Natural killer cell (primary cell): ENCODE measurements at regions not wholly inside any gene's neighbourhood (a gene's known extent, or its start where the extent isn't known, plus 50 kb on each side); places are given as distances from the start of the nearest gene placed in this dataset.

ENCODE experiments used
- ATAC-seq, 3 donors: fragments of 150-1000 bp in 2 of 3; fragments of 200-7000 bp in 1 of 3; cut with Tn5 transposase; 1 replicate in 1 of 3; 2 replicates in 2 of 3; pipeline ENCODE4 v1.10.0; 2021; ENCODE audit warnings: mild to moderate bottlenecking in 2 of 3, moderate library complexity in 2 of 3
- DNase-seq, 2 donors: peaks; one replicate each; pipeline versions ENCODE4 v3.0.0 to v3.0.0-alpha.2; 2013 to 2021; ENCODE audit warnings: mixed read lengths in 1 of 2
- H3K27ac ChIP-seq: one replicate; pipeline ENCODE4 v1.5.1; 2013; ENCODE audit warnings: mild to moderate bottlenecking, low read length
- H3K27me3 ChIP-seq: one replicate; pipeline ENCODE4 v1.6.1; 2013; ENCODE audit warnings: low read length; ENCODE audit not compliant: control insufficient read depth, insufficient read depth
- H3K36me3 ChIP-seq: one replicate; pipeline ENCODE4 v1.6.1; 2013; ENCODE audit warnings: low read length; ENCODE audit not compliant: control insufficient read depth, insufficient read depth
- H3K4me1 ChIP-seq: one replicate; pipeline ENCODE4 v1.6.1; 2013; ENCODE audit warnings: low read length; ENCODE audit not compliant: control insufficient read depth, insufficient read depth
- H3K4me3 ChIP-seq: one replicate; pipeline ENCODE4 v1.5.1; 2013; ENCODE audit warnings: low read length
- H3K9me3 ChIP-seq: one replicate; pipeline ENCODE4 v1.6.1; 2013; ENCODE audit warnings: low read length; ENCODE audit not compliant: control insufficient read depth, insufficient read depth
- H3K27ac Mint-ChIP-seq, 2 donors: one replicate each; pipeline ENCODE4 v1.8.0; 2022; ENCODE audit warnings: mild to moderate bottlenecking in 2 of 2, mixed read lengths in 2 of 2, moderate library complexity in 1 of 2
- H3K27me3 Mint-ChIP-seq, 2 donors: one replicate each; pipeline ENCODE4 v1.8.0; 2022; ENCODE audit warnings: low read depth in 2 of 2, mixed read lengths in 2 of 2
- H3K36me3 Mint-ChIP-seq: one replicate; pipeline ENCODE4 v1.8.0; 2022; ENCODE audit warnings: mixed read lengths
- H3K4me1 Mint-ChIP-seq, 2 donors: one replicate each; pipeline ENCODE4 v1.8.0; 2022; ENCODE audit warnings: mixed read lengths in 2 of 2
- H3K4me3 Mint-ChIP-seq: one replicate; pipeline ENCODE4 v1.8.0; 2022; ENCODE audit warnings: mild to moderate bottlenecking, moderate library complexity, mixed read lengths
- H3K9me3 Mint-ChIP-seq, 2 donors: one replicate each; pipeline ENCODE4 v1.8.0; 2022; ENCODE audit warnings: mixed read lengths in 2 of 2
- CTCF ChIP-seq: fragments of 200-600 bp; IDR thresholded peaks from one replicate; pipeline ENCODE4 v1.8.0; 2022; ENCODE audit warnings: antibody characterized with exemption
- WGBS: methylation state at CpG from one replicate; pipeline ENCODE4 v1.1.7; 2013; ENCODE audit warnings: missing lambda C conversion rate; ENCODE audit not compliant: insufficient coverage; 5-methylcytosine and 5-hydroxymethylcytosine counted together
- intact Hi-C: fragments of 100-400 bp; cut with micrococcal nuclease; formaldehyde crosslinking; loops from one replicate; pipeline ENCODE4 v1.14.2; 2022

DNA sequence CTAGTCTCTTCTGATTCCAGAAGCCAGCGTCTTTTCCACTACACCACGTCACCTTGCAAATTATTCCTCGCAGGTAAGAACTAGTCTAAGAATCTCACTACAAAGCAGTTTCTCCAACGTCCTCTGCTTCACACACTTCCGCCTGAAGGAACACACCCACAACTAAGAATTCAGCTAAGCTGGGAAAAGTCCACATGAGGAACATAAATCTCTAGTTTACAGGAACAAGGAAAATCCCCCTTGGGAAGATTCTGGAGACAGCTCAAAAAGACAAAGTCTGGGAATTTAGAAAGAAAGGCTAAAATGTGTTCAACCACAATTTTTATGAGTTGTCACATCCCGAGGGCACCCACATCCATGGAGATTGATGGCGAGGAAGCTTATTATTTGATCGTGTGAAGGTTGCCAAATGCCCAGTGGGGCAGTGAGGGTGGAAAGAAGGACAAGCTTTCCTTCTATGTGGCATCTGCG lies 780.2 kb upstream of the TBX3 start:
- Histone ChIP-seq H3K27me3 (no peaks in the 10 kb centered on the region), H3K4me1 (no peaks in the 10 kb centered on the region), H3K27ac (no peak overlapping the region), H3K9me3 (no peaks in the 10 kb centered on the region), H3K4me3 (no peak overlapping the region), H3K36me3 (no peaks in the 10 kb centered on the region)
- TF ChIP-seq CTCF, result no peak
- no peak overlapping the region for H3K27ac Mint-ChIP-seq
- no peaks in the 10 kb centered on the region for H3K27me3 Mint-ChIP-seq
- intact Hi-C loops, result no loop called here
- WGBS, result 67% methylated on average over 8 of the region's 9 CpGs
- H3K4me3 Mint-ChIP-seq, result no peak overlapping the region
- DNase-seq, result no peak
- peaks cover 2 to 5% of the 10 kb centered on the region in 2 donors for H3K9me3 Mint-ChIP-seq
- H3K36me3 Mint-ChIP-seq, result no peaks in the 10 kb centered on the region
- H3K4me1 Mint-ChIP-seq, result no peaks in the 10 kb centered on the region
- ATAC-seq, result no peak

DNA sequence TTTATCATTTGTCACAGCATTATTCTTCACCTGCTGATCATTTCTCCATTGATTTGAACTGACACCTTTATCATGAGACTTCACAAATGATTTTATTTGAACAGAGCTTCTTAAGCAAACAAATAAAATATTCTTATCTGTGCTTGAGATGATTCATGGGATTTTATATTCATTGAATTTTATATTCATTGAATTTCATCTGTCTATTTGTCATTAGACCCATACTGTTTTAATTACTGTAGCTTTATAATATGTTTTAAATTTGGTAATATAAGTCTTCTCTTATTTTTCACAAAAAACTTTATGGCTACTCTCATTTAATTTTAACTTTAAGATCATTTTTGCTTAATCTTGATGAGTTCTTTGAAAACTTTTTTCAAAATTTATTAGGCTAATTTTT lies 777.4 kb upstream of the TBX3 start:
- Histone ChIP-seq H3K36me3 (no peaks in the 10 kb centered on the region), H3K27ac (no peak overlapping the region), H3K9me3 (no peaks in the 10 kb centered on the region), H3K4me1 (no peaks in the 10 kb centered on the region), H3K27me3 (no peaks in the 10 kb centered on the region), H3K4me3 (no peak overlapping the region)
- intact Hi-C loops, result no loop called here
- Mint-ChIP-seq H3K4me3 (no peak overlapping the region), H3K36me3 (no peaks in the 10 kb centered on the region), H3K27me3 (no peaks in the 10 kb centered on the region), H3K27ac (no peak overlapping the region), H3K4me1 (no peaks in the 10 kb centered on the region), H3K9me3 (peaks cover 2 to 8% of the 10 kb centered on the region in 2 donors)
- ATAC-seq (no peak), DNase-seq (no peak)
- no peak for TF ChIP-seq CTCF

DNA sequence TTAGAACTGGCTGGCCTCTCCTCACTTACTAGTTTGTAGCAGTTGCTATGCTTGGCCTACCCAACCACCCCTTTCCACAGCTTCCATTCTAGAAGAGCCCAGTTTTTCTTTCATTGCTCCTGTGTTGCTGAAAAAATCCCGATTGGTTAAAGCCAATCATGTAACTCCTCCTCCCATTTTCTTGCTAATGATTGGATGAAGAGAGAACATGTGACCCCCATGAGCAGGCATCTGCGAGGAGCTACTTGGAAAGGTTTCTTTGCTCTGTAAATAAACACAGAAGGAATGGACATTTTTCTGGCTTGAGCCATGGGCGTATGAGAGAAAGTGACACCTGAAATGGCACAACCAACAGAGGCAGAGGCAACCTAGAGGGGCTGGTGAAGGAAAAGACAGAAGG lies 773.8 kb upstream of the TBX3 start:
- Histone ChIP-seq H3K27me3 (no peaks in the 10 kb centered on the region), H3K27ac (no peak overlapping the region), H3K4me3 (no peak overlapping the region), H3K9me3 (no peaks in the 10 kb centered on the region), H3K4me1 (no peaks in the 10 kb centered on the region), H3K36me3 (no peaks in the 10 kb centered on the region)
- 90% methylated on average over 2 of the region's 3 CpGs for WGBS
- TF ChIP-seq CTCF, result no peak
- Mint-ChIP-seq H3K9me3 (peaks cover 2 to 3% of the 10 kb centered on the region in 2 donors), H3K27me3 (peaks cover under 1 to 5% of the 10 kb centered on the region in 2 donors), H3K4me1 (peaks cover 0 to under 1% of the 10 kb centered on the region in 2 donors), H3K27ac (no peak overlapping the region), H3K4me3 (no peak overlapping the region), H3K36me3 (no peaks in the 10 kb centered on the region)
- ATAC-seq (no peak), DNase-seq (no peak)
- intact Hi-C loops, result no loop called here

GRCh38 chr12:115456946-115457689 lies 773.1 kb upstream of the TBX3 start:
- H3K27me3 ChIP-seq, result no peaks in the 10 kb centered on the region
- no peaks in the 10 kb centered on the region for H3K9me3 ChIP-seq
- 76% methylated on average over 8 of the region's 8 CpGs for WGBS
- H3K4me1 ChIP-seq, result no peaks in the 10 kb centered on the region
- Mint-ChIP-seq H3K36me3 (no peaks in the 10 kb centered on the region), H3K27ac (no peak overlapping the region), H3K9me3 (peaks cover 3 to 5% of the 10 kb centered on the region in 2 donors), H3K27me3 (peaks cover 7 to 12% of the 10 kb centered on the region in 2 donors), H3K4me3 (no peak overlapping the region), H3K4me1 (peaks cover 0 to 7% of the 10 kb centered on the region in 2 donors)
- intact Hi-C loops, result no loop called here
- no peak overlapping the region for H3K4me3 ChIP-seq
- no peak for TF ChIP-seq CTCF
- DNase-seq (no peak), ATAC-seq (no peak)
- H3K36me3 ChIP-seq, result no peaks in the 10 kb centered on the region
- no peak overlapping the region for H3K27ac ChIP-seq
